ENCODE measurements at regions not wholly inside any gene's neighbourhood (a gene's known extent, or its start where the extent isn't known, plus 50 kb on each side); places are given as distances from the start of the nearest gene placed in this dataset. TPM values are rescaled to one million over a fixed set of nuclear protein-coding genes. Genes with fewer than 3 reads are reported as not detected.

Small RNA genes in the stretch of these regions (small RNA-seq; reads per million reads assigned to genes)
- gene RNA5SP112 (not detected), gene RNU6-187P (not detected), gene RNU6ATAC14P (not detected)

Data from urinary bladder (tissue), 1 donor.